ENCODE measurements at regions not wholly inside any gene's neighbourhood (a gene's known extent, or its start where the extent isn't known, plus 50 kb on each side); places are given as distances from the start of the nearest gene placed in this dataset.

DNA sequence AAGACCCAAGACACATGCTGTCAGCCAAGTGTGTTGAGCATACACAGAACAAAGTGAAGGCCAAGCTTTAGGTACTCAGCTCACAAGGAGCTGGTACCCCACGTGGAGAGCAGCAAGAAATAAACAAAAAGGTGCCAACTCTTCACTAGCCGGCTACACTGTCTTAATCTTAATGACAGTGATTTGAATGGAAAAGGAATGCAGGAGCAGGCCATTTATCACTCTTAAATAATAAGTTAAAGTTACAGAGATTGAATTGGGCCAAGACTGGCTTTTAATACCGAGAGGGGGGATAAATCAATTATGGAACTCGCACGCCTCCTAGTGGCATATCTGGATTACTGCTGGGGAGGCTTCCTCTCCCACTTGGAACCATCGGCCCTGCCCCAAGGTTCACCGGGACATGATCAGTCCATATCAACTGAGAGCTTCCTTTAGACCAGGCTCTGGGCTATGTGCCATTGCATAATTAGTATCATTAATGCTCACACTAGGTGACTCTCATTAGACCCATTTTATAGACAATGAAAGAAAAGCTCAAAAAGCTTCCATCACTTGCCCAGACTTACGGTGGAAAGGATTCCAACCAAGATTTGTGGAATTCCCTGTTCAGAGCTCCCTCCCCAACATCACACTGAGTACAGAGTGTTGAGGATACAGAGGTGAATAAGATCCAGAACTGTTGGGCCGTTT lies 94.0 kb downstream of the ACTL7B start:
- Histone ChIP-seq H3K4me3 (no peak overlapping the region), H3K9me3 (no peaks in the 10 kb centered on the region), H3K27me3 (no peaks in the 10 kb centered on the region), H3K4me1 (no peaks in the 10 kb centered on the region), H3K27ac (no peak overlapping the region), H3K36me3 (no peaks in the 10 kb centered on the region)
- TF ChIP-seq POLR2A (IDR thresholded peaks at IDR 0.05) = no peak
- TF ChIP-seq, protein P1, sequence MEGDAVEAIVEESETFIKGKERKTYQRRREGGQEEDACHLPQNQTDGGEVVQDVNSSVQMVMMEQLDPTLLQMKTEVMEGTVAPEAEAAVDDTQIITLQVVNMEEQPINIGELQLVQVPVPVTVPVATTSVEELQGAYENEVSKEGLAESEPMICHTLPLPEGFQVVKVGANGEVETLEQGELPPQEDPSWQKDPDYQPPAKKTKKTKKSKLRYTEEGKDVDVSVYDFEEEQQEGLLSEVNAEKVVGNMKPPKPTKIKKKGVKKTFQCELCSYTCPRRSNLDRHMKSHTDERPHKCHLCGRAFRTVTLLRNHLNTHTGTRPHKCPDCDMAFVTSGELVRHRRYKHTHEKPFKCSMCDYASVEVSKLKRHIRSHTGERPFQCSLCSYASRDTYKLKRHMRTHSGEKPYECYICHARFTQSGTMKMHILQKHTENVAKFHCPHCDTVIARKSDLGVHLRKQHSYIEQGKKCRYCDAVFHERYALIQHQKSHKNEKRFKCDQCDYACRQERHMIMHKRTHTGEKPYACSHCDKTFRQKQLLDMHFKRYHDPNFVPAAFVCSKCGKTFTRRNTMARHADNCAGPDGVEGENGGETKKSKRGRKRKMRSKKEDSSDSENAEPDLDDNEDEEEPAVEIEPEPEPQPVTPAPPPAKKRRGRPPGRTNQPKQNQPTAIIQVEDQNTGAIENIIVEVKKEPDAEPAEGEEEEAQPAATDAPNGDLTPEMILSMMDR (IDR thresholded peaks at IDR 0.05) = peak; percentile 25 to 89 (median 80)
- peak; percentile 22 to 76 (median 58) for DNase-seq

GRCh38 chr9:108760841-108761240 lies 94.9 kb downstream of the ACTL7B start:
- Histone ChIP-seq H3K27ac (no peak overlapping the region), H3K27me3 (no peaks in the 10 kb centered on the region), H3K4me1 (no peaks in the 10 kb centered on the region), H3K4me3 (no peak overlapping the region), H3K9me3 (no peaks in the 10 kb centered on the region), H3K36me3 (no peaks in the 10 kb centered on the region)
- TF ChIP-seq POLR2A (IDR thresholded peaks at IDR 0.05) = no peak
- TF ChIP-seq, protein P1 (IDR thresholded peaks at IDR 0.05) = no peak
- DNase-seq = no peak

DNA sequence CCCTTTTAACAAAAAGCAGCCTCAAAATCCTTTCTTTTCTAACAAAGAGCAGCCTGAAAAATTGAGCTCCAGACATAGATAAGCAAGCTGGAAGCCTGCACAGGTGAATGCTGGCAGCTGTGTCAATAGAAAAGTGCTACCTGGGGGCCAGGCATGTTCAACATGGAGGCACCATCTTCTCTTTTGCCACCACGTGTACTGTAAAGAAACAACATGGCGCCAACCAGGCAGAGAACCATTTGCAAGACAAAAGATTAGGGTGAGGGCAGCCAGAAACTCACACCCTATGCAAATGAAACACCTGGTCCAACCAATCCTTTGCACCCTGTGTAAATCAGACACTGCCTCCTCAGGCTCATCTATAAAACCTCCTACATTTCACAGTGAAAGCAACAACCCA lies 96.0 kb downstream of the ACTL7B start:
- Histone ChIP-seq H3K9me3 (no peaks in the 10 kb centered on the region), H3K27ac (no peak overlapping the region), H3K4me3 (no peak overlapping the region), H3K4me1 (no peaks in the 10 kb centered on the region), H3K36me3 (no peaks in the 10 kb centered on the region), H3K27me3 (no peaks in the 10 kb centered on the region)
- DNase-seq = no peak
- TF ChIP-seq, protein P1 (IDR thresholded peaks at IDR 0.05) = no peak
- TF ChIP-seq POLR2A (IDR thresholded peaks at IDR 0.05) = no peak

DNA sequence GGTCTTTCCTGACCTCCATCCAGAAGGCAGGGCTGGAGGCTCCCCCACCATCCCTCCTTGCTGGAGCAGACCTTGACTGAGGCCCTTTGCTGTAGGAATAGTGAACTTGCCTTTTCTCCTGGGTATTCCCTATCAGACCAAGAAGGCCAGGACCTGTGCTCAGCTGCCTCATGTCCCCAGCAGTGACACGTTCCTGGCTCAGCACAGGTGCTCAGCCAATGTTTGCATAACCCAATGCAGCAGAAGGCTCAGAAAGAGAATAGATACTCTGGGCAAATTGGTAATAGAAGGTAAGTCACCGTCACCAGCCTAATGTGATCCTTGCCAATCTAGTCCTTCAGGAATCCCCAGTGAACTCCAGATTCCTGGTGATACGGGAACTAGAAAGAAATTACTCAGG lies 96.4 kb downstream of the ACTL7B start:
- no peaks in the 10 kb centered on the region for H3K36me3 ChIP-seq
- no peaks in the 10 kb centered on the region for H3K27me3 ChIP-seq
- H3K27ac ChIP-seq = no peak overlapping the region
- H3K4me1 ChIP-seq = no peaks in the 10 kb centered on the region
- no peak overlapping the region for H3K4me3 ChIP-seq
- TF ChIP-seq, protein P1 (IDR thresholded peaks at IDR 0.05) = no peak
- no peak for TF ChIP-seq POLR2A (IDR thresholded peaks at IDR 0.05)
- H3K9me3 ChIP-seq = no peaks in the 10 kb centered on the region
- DNase-seq = no peak

GRCh38 chr9:108756746-108757490 lies 98.9 kb downstream of the ACTL7B start:
- no peak for TF ChIP-seq POLR2A (IDR thresholded peaks at IDR 0.05)
- TF ChIP-seq, protein P1 (IDR thresholded peaks at IDR 0.05) = peak in 3 of 6 experiments; percentile 15 to 21 (median 18)
- no peaks in the 10 kb centered on the region for H3K9me3 ChIP-seq
- no peak overlapping the region for H3K27ac ChIP-seq

More at GRCh38 chr9:108756746-108757490, 98.9 kb downstream of the ACTL7B start:
- DNase-seq = no peak
- Histone ChIP-seq H3K36me3 (no peaks in the 10 kb centered on the region), H3K27me3 (no peaks in the 10 kb centered on the region), H3K4me3 (no peak overlapping the region), H3K4me1 (no peaks in the 10 kb centered on the region)
